ENCODE measurements at regions not wholly inside any gene's neighbourhood (a gene's known extent, or its start where the extent isn't known, plus 50 kb on each side); places are given as distances from the start of the nearest gene placed in this dataset.

DNA sequence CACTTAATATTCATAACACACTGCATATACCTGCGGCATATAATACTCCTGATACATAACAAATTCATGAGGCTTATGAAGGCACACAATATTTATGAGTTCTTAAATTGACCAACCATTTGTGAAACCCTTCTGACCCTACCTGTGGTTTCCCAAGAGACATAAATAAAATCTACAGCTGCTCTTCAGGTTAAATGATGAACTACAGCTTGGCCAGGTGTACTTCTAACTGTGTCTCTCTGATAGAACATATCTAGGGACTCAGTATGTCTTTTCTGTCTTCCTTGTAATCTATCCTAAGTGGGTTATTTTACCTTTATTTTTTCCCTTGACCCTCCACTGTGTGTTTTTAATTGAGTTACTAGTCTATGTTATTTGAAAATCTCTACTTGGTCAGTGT is 189.9 kb upstream of the UFM1 start:
- TF ChIP-seq, protein P1, sequence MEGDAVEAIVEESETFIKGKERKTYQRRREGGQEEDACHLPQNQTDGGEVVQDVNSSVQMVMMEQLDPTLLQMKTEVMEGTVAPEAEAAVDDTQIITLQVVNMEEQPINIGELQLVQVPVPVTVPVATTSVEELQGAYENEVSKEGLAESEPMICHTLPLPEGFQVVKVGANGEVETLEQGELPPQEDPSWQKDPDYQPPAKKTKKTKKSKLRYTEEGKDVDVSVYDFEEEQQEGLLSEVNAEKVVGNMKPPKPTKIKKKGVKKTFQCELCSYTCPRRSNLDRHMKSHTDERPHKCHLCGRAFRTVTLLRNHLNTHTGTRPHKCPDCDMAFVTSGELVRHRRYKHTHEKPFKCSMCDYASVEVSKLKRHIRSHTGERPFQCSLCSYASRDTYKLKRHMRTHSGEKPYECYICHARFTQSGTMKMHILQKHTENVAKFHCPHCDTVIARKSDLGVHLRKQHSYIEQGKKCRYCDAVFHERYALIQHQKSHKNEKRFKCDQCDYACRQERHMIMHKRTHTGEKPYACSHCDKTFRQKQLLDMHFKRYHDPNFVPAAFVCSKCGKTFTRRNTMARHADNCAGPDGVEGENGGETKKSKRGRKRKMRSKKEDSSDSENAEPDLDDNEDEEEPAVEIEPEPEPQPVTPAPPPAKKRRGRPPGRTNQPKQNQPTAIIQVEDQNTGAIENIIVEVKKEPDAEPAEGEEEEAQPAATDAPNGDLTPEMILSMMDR (IDR thresholded peaks at IDR 0.05) = no peak
- no peak for TF ChIP-seq POLR2A (IDR thresholded peaks at IDR 0.05)

Measured in adrenal gland (tissue), 5 donors.